GM12878 (cell line): ENCODE measurements at regions not wholly inside any gene's neighbourhood (a gene's known extent, or its start where the extent isn't known, plus 50 kb on each side); places are given as distances from the start of the nearest gene placed in this dataset.

Experiments used
- ATAC-seq: fragments of 200-7000 bp; cut with Tn5 transposase; 3 replicates; pipeline ENCODE4 v1.9.1; 2020; ENCODE audit warnings: mild to moderate bottlenecking, moderate library complexity
- BruUV-seq: library from RNA; stranded (reverse); fragments of 400-500 nt; replicated peaks from 2 replicates; lab custom pipeline; 2021; lab: Mats Ljungman, UMichigan
- CTCF ChIA-PET: fragments of 300-600 bp; sonication (Branson Sonifier 250); formaldehyde crosslinking; extraction: SDS; loops from one replicate; lab custom pipeline; 2021; ENCODE audit warnings: inconsistent platforms; lab: Yijun Ruan, JAX
- POLR2A ChIA-PET: fragments of 350-600 bp; formaldehyde crosslinking; extraction: SDS; loops from one replicate; lab custom pipeline; 2021; ENCODE audit warnings: inconsistent platforms; lab: Charles Lee
- RAD21 ChIA-PET: fragments of 300-600 bp; sonication (Branson Sonifier 250); formaldehyde crosslinking; loops from one replicate; lab custom pipeline; 2023; ENCODE audit warnings: antibody characterized with exemption; ENCODE audit not compliant: unreplicated experiment; lab: Charles Lee
- SMC1A ChIA-PET: fragments of 300-600 bp; sonication (Branson Sonifier 250); formaldehyde crosslinking; loops from one replicate; lab custom pipeline; 2023; ENCODE audit not compliant: unreplicated experiment, uncharacterized antibody; lab: Charles Lee
- DNase-seq: peaks from one replicate; pipeline ENCODE4 v3.0.0-alpha.2; 2011; ENCODE audit warnings: low read depth, low spot score
- FAIRE-seq: peaks from 3 replicates; lab custom pipeline; 2011; peaks lifted over from hg19 to GRCh38; lab: Jason Lieb, UNC
- H2AFZ ChIP-seq: 2 replicates; pipeline ENCODE4 v1.6.0; 2011; ENCODE audit warnings: low read depth, low read length, control low read depth; ENCODE audit not compliant: control insufficient read depth
- H3K27ac ChIP-seq: 2 replicates; pipeline ENCODE4 v1.5.1; 2011; ENCODE audit warnings: control low read depth; ENCODE audit not compliant: control insufficient read depth, insufficient read depth
- H3K27me3 ChIP-seq, 2 experiments: replicated peaks in 1 of 2; 2 replicates each; pipeline versions ENCODE4 v1.6.0 to v1.6.1; 2011; ENCODE audit warnings: low read length in 1 of 2; ENCODE audit not compliant: control insufficient read depth in 2 of 2, insufficient read depth in 2 of 2
- H3K36me3 ChIP-seq, 2 experiments: 2 replicates each; pipeline ENCODE4 v1.5.1; 2011; ENCODE audit warnings: low read length in 1 of 2; ENCODE audit not compliant: control insufficient read depth in 2 of 2, insufficient read depth in 2 of 2
- H3K4me1 ChIP-seq: 2 replicates; pipeline ENCODE4 v1.6.1; 2011; ENCODE audit warnings: mild to moderate bottlenecking, low read length, moderate library complexity, mixed read lengths; ENCODE audit not compliant: control insufficient read depth, insufficient read depth
- H3K4me2 ChIP-seq: 2 replicates; pipeline ENCODE4 v1.6.0; 2011; ENCODE audit warnings: control low read depth; ENCODE audit not compliant: control insufficient read depth, insufficient read depth
- H3K4me3 ChIP-seq: fragments of 200-600 bp; sonication (generic); 2 replicates; pipeline ENCODE4 v1.5.1; 2016
- H3K79me2 ChIP-seq: 2 replicates; pipeline ENCODE4 v1.6.0; 2011; ENCODE audit warnings: low read length; ENCODE audit not compliant: control insufficient read depth, insufficient read depth
- H3K9ac ChIP-seq: 2 replicates; pipeline ENCODE4 v1.8.0; 2011; ENCODE audit warnings: low read length, control low read depth, mixed read lengths; ENCODE audit not compliant: control insufficient read depth, insufficient read depth
- H3K9me3 ChIP-seq: replicated peaks from 3 replicates; pipeline ENCODE4 v1.5.1; 2011; ENCODE audit warnings: mild to moderate bottlenecking, low read length; ENCODE audit not compliant: control insufficient read depth, insufficient read depth
- H4K20me1 ChIP-seq: 2 replicates; pipeline ENCODE4 v1.6.0; 2011; ENCODE audit not compliant: control insufficient read depth, insufficient read depth
- BCL3 ChIP-seq: IDR thresholded peaks from 2 replicates; pipeline ENCODE4 v1.6.1; 2011; ENCODE audit warnings: borderline replicate concordance, low read depth, mild to moderate bottlenecking, moderate library complexity, low read length; ENCODE audit not compliant: insufficient read depth, poor library complexity, severe bottlenecking
- CHD1 ChIP-seq: IDR thresholded peaks from 2 replicates; pipeline ENCODE4 v1.6.1; 2012; ENCODE audit warnings: low read depth, low read length, improper control_type of control experiment
- DPF2 ChIP-seq: fragments of 450-650 bp; IDR thresholded peaks from 2 replicates; pipeline ENCODE4 v1.6.1; 2017; ENCODE audit warnings: mild to moderate bottlenecking
- GABPA ChIP-seq: IDR thresholded peaks from 2 replicates; pipeline ENCODE4 v1.6.1; 2014; ENCODE audit warnings: antibody characterized with exemption, low read depth, mild to moderate bottlenecking, inconsistent platforms
- IKZF2 ChIP-seq, 2 experiments: fragments of 450-650 bp; IDR thresholded peaks; 2 replicates each; pipeline ENCODE4 v1.6.1; 2017; ENCODE audit warnings: mild to moderate bottlenecking in 2 of 2, moderate library complexity in 2 of 2
- NBN ChIP-seq: fragments of 450-650 bp; IDR thresholded peaks from 2 replicates; pipeline ENCODE4 v1.6.1; 2016
- PAX5 ChIP-seq: IDR thresholded peaks from 2 replicates; pipeline ENCODE4 v1.6.1; 2011; ENCODE audit warnings: low read depth, low read length, borderline replicate concordance
- PAX8 ChIP-seq: fragments of 450-650 bp; IDR thresholded peaks from 2 replicates; pipeline ENCODE4 v1.6.1; 2017; ENCODE audit warnings: mild to moderate bottlenecking, moderate library complexity
- POLR2AphosphoS5 ChIP-seq: IDR thresholded peaks from 2 replicates; pipeline ENCODE4 v1.6.1; 2011; ENCODE audit warnings: mild to moderate bottlenecking, low read length, inconsistent platforms
- RAD21 ChIP-seq: IDR thresholded peaks from 2 replicates; pipeline ENCODE4 v1.6.1; 2011; ENCODE audit warnings: mild to moderate bottlenecking, low read depth, low read length, moderate library complexity; ENCODE audit not compliant: insufficient read depth
- RUNX3 ChIP-seq: IDR thresholded peaks from 2 replicates; pipeline ENCODE4 v1.6.1; 2012; ENCODE audit warnings: low read length, inconsistent platforms
- SMAD1 ChIP-seq: fragments of 450-650 bp; IDR thresholded peaks from 2 replicates; pipeline ENCODE4 v1.6.1; 2018; ENCODE audit warnings: mild to moderate bottlenecking, low read depth; ENCODE audit not compliant: partially characterized antibody
- ZBED1 ChIP-seq: IDR thresholded peaks from 2 replicates; pipeline ENCODE4 v1.6.1; 2016; ENCODE audit warnings: borderline replicate concordance
- ZNF217 ChIP-seq: fragments of 450-650 bp; IDR thresholded peaks from 2 replicates; pipeline ENCODE4 v1.6.1; 2017; ENCODE audit warnings: antibody characterized with exemption, mild to moderate bottlenecking
- in situ Hi-C: fragments of 300-500 bp; cut with MboI; formaldehyde crosslinking; loops from 9 replicates; pipeline ENCODE4 v1.14.3; 2018; ENCODE audit warnings: mixed read lengths
- intact Hi-C: fragments of 100-400 bp; cut with micrococcal nuclease; formaldehyde crosslinking; loops from one replicate; pipeline ENCODE4 v1.14.2; 2022; ENCODE audit not compliant: unreplicated experiment
- TF ChIP-seq, protein P1 (sequence below): fragments of 450-650 bp; IDR thresholded peaks from 2 replicates; pipeline ENCODE4 v1.6.1; 2018; ENCODE audit warnings: mild to moderate bottlenecking, low read depth, moderate library complexity; ENCODE audit not compliant: partially characterized antibody
- TF ChIP-seq, protein P2 (sequence below): fragments of 450-650 bp; IDR thresholded peaks from 2 replicates; pipeline ENCODE4 v1.6.1; 2017; ENCODE audit warnings: mild to moderate bottlenecking, low read depth, inconsistent platforms; ENCODE audit not compliant: poor library complexity, severe bottlenecking

- no peak for FAIRE-seq
- intact Hi-C loops = no loop called here
- H4K20me1 ChIP-seq = no peaks in the 10 kb centered on the region
- H3K36me3 ChIP-seq = no peaks in the 10 kb centered on the region
- TF ChIP-seq POLR2AphosphoS5 = no peak
- TF ChIP-seq RUNX3 = no peak
- no peak for TF ChIP-seq CHD1
- TF ChIP-seq BCL3 = no peak
- no peak for TF ChIP-seq GABPA
- TF ChIP-seq RAD21 = no peak
- no peak for TF ChIP-seq PAX5
- no peak for TF ChIP-seq PAX8
- TF ChIP-seq, protein P1, sequence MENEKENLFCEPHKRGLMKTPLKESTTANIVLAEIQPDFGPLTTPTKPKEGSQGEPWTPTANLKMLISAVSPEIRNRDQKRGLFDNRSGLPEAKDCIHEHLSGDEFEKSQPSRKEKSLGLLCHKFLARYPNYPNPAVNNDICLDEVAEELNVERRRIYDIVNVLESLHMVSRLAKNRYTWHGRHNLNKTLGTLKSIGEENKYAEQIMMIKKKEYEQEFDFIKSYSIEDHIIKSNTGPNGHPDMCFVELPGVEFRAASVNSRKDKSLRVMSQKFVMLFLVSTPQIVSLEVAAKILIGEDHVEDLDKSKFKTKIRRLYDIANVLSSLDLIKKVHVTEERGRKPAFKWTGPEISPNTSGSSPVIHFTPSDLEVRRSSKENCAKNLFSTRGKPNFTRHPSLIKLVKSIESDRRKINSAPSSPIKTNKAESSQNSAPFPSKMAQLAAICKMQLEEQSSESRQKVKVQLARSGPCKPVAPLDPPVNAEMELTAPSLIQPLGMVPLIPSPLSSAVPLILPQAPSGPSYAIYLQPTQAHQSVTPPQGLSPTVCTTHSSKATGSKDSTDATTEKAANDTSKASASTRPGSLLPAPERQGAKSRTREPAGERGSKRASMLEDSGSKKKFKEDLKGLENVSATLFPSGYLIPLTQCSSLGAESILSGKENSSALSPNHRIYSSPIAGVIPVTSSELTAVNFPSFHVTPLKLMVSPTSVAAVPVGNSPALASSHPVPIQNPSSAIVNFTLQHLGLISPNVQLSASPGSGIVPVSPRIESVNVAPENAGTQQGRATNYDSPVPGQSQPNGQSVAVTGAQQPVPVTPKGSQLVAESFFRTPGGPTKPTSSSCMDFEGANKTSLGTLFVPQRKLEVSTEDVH = no peak
- TF ChIP-seq NBN = no peak
- no peak for TF ChIP-seq DPF2
- no peak for TF ChIP-seq ZBED1
- TF ChIP-seq SMAD1 = no peak
- no peak for TF ChIP-seq IKZF2 (IDR thresholded peaks at IDR 0.05)
- TF ChIP-seq ZNF217 = no peak
- TF ChIP-seq, protein P2, sequence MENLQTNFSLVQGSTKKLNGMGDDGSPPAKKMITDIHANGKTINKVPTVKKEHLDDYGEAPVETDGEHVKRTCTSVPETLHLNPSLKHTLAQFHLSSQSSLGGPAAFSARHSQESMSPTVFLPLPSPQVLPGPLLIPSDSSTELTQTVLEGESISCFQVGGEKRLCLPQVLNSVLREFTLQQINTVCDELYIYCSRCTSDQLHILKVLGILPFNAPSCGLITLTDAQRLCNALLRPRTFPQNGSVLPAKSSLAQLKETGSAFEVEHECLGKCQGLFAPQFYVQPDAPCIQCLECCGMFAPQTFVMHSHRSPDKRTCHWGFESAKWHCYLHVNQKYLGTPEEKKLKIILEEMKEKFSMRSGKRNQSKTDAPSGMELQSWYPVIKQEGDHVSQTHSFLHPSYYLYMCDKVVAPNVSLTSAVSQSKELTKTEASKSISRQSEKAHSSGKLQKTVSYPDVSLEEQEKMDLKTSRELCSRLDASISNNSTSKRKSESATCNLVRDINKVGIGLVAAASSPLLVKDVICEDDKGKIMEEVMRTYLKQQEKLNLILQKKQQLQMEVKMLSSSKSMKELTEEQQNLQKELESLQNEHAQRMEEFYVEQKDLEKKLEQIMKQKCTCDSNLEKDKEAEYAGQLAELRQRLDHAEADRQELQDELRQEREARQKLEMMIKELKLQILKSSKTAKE = no peak
- H3K4me2 ChIP-seq = no peak overlapping the region
- CTCF ChIA-PET = interaction anchor here (1.5 kb wide), 1 partner anchor 8 kb away, joined by 4 read pairs; no protein-coding TSS in a partner anchor
- H3K9me3 ChIP-seq = no peaks in the 10 kb centered on the region
- no peak overlapping the region for H2AFZ ChIP-seq
- H3K4me3 ChIP-seq = no peak overlapping the region
- H3K79me2 ChIP-seq = no peaks in the 10 kb centered on the region
- no peaks in the 10 kb centered on the region for H3K4me1 ChIP-seq
- no peak overlapping the region for H3K9ac ChIP-seq
- SMC1A ChIA-PET = no interaction called here
- ATAC-seq = no peak
- RAD21 ChIA-PET = no interaction called here
- H3K27ac ChIP-seq = no peak overlapping the region
- POLR2A ChIA-PET = no interaction called here
- no TSS peak for BruUV-seq
- no peak for DNase-seq
- in situ Hi-C loops = no loop called here
- no peaks in the 10 kb centered on the region for H3K27me3 ChIP-seq
Measured at GRCh38 chr12:84631020-84631419, 281.6 kb downstream of the SLC6A15 start.
